ENCODE measurements at regions not wholly inside any gene's neighbourhood (a gene's known extent, or its start where the extent isn't known, plus 50 kb on each side); places are given as distances from the start of the nearest gene placed in this dataset.

DNA sequence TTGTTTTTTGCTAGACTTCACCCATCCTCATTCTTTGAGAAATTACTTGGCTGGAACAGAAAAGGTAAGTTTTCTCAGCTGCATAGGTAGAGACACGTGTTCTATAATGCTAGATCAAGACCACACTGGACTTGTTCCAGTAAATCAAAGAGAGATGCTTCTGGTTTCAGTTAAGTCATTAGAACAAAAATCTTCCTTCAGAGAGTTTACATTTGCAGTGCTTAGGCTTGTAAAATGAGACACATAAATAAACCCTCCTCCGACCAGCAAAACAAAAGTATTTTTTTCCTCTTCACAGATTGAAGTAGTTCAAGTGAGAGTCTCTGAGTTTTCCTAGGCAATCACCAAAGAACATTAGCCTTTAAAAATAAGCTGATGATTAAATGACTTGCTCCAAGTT lies 87.3 kb upstream of the PROK2 start:
- no peak for DNase-seq

- no peak for DNase-seq
Measured at GRCh38 chr3:71870966-71871512, 86.1 kb upstream of the PROK2 start.

DNA sequence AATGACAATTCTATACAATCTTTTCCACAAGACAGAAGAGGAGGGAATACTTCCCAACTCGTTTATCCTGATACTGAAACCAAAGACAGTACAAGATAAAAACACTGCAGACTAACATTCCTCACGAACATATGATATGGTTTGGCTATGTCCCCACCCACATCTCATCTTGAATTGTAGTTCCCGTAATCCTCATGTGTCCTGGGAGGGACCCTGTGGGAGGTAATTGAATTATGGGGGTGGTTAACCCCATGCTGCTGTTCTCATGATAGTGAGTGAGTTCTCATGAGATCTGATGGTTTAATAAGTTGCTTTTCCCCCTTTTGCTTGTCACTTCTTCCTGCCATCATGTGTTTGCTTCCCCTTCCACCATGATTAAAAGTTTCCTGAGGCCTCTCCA lies 83.9 kb upstream of the PROK2 start:
- DNase-seq, result no peak

DNA sequence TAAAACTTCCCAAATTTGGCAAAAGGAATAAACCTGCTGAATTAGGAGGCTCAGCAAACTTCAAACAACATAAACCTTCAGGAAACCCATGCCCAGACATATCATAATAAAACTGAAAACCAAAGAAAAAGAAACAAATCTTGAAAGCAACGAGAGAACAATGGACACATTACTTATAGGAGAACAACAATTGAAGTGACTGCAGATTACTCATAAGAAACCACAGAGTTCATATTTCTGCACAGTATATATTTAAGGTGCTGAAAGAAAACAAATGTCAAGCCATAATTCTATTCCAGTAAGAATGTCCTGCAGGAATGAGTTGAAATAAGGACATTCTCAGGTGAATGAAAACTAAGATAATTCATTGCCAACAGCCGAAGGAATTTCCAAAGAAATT lies 80.8 kb upstream of the PROK2 start:
- no peak for DNase-seq

- no peak for DNase-seq
Measured at GRCh38 chr3:71863563-71864190, 78.7 kb upstream of the PROK2 start.

DNA sequence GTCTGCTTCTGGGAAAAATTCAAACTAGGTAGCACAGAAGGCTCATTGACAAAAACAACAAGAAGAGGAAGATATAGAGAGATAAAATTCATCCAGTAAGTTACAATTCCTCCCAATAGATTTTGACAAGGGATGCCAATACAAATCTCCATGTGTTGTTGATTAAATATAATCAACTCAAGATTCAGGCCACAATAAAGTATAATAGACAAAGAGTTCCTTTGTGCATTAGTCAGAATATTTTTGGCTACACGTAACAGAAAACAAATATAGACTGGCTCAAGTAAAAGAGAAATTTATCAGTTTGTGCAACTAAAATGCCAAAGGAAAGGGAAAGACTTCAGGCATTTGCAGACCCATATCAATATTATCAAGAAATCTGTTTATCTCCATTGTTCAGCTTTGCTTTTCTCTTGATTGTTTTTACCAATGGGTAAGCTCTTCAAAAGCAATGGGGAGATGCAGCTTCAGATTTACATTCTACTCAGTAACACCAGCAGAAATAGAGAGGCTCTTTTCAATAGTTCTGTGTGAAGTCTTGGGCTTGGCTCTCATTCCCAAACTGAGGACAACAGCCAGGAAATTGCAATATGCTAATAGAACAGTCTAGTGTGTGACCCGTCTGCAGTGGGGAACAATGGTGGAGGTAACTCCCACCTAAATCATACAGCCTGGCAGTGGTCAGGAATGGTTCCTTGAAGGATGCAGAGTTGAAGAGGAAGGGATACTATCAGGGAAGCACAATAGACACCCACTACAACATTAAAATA lies 77.6 kb upstream of the PROK2 start:
- DNase-seq, result no peak

DNA sequence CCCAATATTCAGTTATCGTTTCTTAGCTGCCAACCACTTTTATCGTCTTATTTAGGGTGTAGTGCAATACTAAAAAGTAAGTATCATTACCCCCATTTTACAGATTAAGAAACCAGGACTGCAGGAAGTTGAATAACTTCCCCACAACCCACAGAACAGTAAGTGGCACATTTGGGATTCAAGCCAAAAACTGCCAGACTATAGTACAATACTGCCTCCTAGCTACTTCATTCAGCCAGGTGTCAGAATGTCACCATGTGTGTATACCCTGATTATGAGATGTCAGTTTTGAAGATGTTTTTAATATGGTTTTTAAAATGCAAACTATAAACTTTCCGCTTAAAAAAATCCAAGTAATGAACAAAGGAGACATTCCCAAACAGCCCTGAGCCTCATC lies 74.2 kb upstream of the PROK2 start:
- no peak for DNase-seq

DNA sequence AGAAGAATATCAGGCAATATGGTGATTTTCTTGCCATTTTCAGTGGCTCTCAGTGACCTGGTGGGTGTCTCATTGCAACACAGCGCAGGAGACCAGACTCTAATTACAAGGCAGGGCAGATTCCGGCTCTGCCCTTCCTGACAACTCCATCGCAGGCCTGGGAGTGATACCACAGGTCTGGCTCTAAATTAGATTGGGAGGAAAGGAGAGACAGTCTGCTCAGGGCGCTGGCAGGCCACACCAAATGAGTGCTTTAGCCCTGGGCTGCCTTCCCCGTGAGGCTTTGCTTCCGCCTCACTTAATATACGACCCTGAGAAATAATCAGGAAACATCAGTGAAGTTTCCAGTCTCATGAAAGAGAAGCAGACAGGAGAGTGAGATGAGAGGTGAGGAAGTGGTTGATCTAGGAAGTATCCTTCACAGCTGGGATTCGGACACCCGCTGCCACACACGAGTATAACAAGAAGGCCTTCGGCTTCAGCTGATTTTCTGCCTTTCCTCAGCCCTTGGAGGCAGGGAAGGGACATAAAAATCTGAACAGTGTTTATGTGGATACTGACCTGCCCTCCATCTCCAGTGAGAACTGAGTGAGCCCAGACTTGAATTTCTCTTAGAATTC lies 73.7 kb upstream of the PROK2 start:
- DNase-seq, result no peak

DNA sequence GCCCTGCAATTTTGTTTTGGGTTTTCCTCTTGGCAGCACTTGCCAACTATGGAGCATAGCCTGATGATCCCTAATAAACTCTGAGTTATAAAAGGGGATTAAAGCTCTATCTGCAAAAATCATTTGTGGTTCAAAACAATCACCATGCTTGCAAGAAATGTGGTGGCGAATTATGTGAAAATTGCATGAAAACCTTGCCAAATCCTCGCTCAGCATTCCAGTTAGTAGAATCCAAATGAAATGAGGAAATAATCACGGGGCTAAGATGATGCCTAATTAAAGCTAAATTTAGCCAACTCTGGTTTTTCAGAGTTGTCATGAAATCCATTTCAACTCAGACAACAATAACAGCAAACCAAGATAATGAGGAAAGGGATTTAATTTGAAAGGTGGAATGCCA lies 73.0 kb upstream of the PROK2 start:
- no peak for DNase-seq

- DNase-seq, result no peak
Measured at GRCh38 chr3:71854706-71855105, 69.8 kb upstream of the PROK2 start.

DNA sequence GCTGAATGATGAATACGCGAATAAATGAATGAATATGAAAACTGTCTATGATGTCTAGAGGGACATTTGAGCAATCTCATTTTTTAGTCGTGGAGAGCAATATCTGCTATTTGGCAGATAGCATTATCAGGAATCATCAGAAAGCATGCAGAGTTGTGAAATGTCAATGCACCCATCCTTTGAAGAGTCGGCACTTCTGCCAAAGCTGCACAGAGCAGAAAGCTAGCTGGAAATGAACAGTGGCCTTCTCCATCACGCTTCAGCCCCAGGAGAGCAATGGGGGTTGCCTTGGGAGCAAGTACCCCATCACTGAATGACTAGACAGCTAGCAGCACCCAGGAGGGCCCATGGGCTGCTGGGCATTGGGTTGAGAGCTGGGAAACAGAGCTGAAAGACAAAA lies 69.1 kb upstream of the PROK2 start:
- no peak for DNase-seq

GRCh38 chr3:71851878-71852277 lies 66.9 kb upstream of the PROK2 start:
- DNase-seq, result no peak

GRCh38 chr3:71850654-71851053 lies 65.7 kb upstream of the PROK2 start:
- no peak for DNase-seq

DNA sequence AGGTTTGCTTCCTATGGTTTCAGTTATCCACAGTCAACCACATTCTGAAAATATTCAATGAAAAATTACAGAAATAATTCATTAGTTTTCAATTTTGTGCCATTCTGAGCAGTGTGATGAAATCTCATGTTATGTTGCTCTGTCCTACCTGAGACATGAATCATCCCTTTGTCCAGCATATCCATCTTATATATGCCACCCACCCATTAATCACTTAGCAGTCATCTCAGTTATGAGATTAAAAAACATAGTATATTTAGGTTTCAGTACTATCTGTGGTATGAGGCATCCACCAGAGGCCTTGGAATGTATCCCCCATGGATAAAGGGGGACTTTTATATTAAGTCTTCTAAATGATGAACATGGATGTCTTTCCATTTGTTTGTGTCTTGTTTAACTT lies 64.7 kb upstream of the PROK2 start:
- DNase-seq, result no peak

DNA sequence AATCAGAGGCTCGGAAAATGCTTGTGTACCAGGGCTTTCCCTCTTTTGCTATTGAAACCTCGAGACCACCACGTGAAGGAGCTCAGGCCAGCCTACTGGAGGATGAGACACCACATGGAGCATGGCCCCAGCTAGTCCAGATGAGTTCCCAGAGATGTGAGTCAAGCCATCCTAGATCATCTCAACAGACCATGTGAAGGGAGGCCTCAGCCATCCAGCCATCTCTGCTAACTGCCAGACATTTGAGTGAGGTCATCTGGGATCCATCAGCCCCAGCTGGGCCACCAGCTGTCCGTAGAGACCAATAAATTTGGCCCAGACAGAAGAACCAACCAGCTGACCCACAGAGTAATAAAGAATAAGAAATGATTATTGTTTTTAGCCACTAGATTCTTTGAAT lies 62.8 kb upstream of the PROK2 start:
- no peak for DNase-seq

- no peak for DNase-seq
Measured at GRCh38 chr3:71846185-71846584, 61.2 kb upstream of the PROK2 start.

DNA sequence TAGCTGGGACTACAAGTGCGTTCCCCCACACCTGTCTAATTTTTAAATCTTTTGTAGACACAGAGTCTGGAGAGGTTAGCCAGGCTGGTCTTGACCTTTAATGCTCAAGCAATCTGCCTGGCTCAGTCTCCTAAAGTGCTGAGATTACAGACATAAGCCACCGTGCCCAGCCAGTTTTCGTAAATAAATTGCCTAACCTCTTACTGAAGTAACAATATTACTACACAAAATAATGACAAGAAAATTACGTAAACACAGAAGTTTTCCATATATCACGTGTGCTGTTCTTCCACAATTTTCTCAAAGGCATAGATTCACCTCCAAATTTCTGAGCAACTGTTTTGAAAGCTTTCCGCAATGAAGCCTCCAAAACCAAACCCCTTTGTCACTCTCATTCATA lies 58.1 kb upstream of the PROK2 start:
- no peak for DNase-seq

GRCh38 chr3:71838406-71838805 lies 53.5 kb upstream of the PROK2 start:
- DNase-seq, result no peak

All from hindlimb muscle (tissue), 1 donor.